Stimulated activated naive B cell treated with anti-CD40 and anti-IgM and Interleukin-4, amounts not matched to agents 10 μg/mL and 1 μg/mL and 100 μg/mL, for 72 hours (primary cell): ENCODE measurements at regions not wholly inside any gene's neighbourhood (a gene's known extent, or its start where the extent isn't known, plus 50 kb on each side); places are given as distances from the start of the nearest gene placed in this dataset.

ENCODE experiments used
- ATAC-seq, 2 donors: fragments of 150-1000 bp; cut with Tn5 transposase; replicated peaks; 2 replicates each; pipeline ENCODE4 v1.10.0; 2021; ENCODE audit warnings: moderate library complexity in 1 of 2
- DNase-seq: peaks from one replicate; pipeline ENCODE4 v3.0.0; 2021
- H3K27ac Mint-ChIP-seq: one replicate; pipeline ENCODE4 v1.8.0; 2022; ENCODE audit warnings: mild to moderate bottlenecking, mixed read lengths
- H3K27me3 Mint-ChIP-seq, 2 donors: one replicate each; pipeline ENCODE4 v1.8.0; 2022; ENCODE audit warnings: mixed read lengths in 2 of 2
- H3K36me3 Mint-ChIP-seq, 2 donors: one replicate each; pipeline ENCODE4 v1.8.0; 2022; ENCODE audit warnings: mixed read lengths in 2 of 2, mild to moderate bottlenecking in 1 of 2
- H3K4me1 Mint-ChIP-seq, 2 donors: one replicate each; pipeline ENCODE4 v1.8.0; 2022; ENCODE audit warnings: mixed read lengths in 2 of 2, mild to moderate bottlenecking in 1 of 2
- H3K4me3 Mint-ChIP-seq, 2 donors: one replicate each; pipeline ENCODE4 v1.8.0; 2022; ENCODE audit warnings: mild to moderate bottlenecking in 2 of 2, mixed read lengths in 2 of 2, moderate library complexity in 1 of 2
- H3K9me3 Mint-ChIP-seq, 2 donors: one replicate each; pipeline ENCODE4 v1.8.0; 2022; ENCODE audit warnings: mixed read lengths in 2 of 2, mild to moderate bottlenecking in 1 of 2

GRCh38 chr2:67234440-67234839, 162.7 kb upstream of the ETAA1 start:
- H3K36me3 Mint-ChIP-seq: no peaks in the 10 kb centered on the region
- H3K4me1 Mint-ChIP-seq: no peaks in the 10 kb centered on the region
- no peaks in the 10 kb centered on the region for H3K9me3 Mint-ChIP-seq
- DNase-seq (no peak), ATAC-seq (no peak)
- H3K4me3 Mint-ChIP-seq: no peak overlapping the region
- no peaks in the 10 kb centered on the region for H3K27me3 Mint-ChIP-seq
- H3K27ac Mint-ChIP-seq: no peak overlapping the region

- no peaks in the 10 kb centered on the region for H3K36me3 Mint-ChIP-seq
- no peak for DNase-seq
- H3K4me1 Mint-ChIP-seq: no peaks in the 10 kb centered on the region
- no peaks in the 10 kb centered on the region for H3K27me3 Mint-ChIP-seq
- no peak overlapping the region for H3K27ac Mint-ChIP-seq
- H3K9me3 Mint-ChIP-seq: no peaks in the 10 kb centered on the region
- no peak overlapping the region for H3K4me3 Mint-ChIP-seq
- no peak for ATAC-seq
Measured at GRCh38 chr2:67237288-67237687, 159.8 kb upstream of the ETAA1 start.

GRCh38 chr2:67240507-67240906, 156.6 kb upstream of the ETAA1 start:
- Mint-ChIP-seq H3K36me3 (no peaks in the 10 kb centered on the region), H3K27ac (no peak overlapping the region), H3K9me3 (no peaks in the 10 kb centered on the region), H3K27me3 (no peaks in the 10 kb centered on the region), H3K4me1 (no peaks in the 10 kb centered on the region), H3K4me3 (no peak overlapping the region)
- ATAC-seq (no peak), DNase-seq (no peak)

GRCh38 chr2:67241453-67241852, 155.7 kb upstream of the ETAA1 start:
- ATAC-seq (no peak), DNase-seq (no peak)
- H3K27me3 Mint-ChIP-seq: no peaks in the 10 kb centered on the region
- no peak overlapping the region for H3K4me3 Mint-ChIP-seq
- no peaks in the 10 kb centered on the region for H3K4me1 Mint-ChIP-seq
- H3K9me3 Mint-ChIP-seq: no peaks in the 10 kb centered on the region
- no peak overlapping the region for H3K27ac Mint-ChIP-seq
- H3K36me3 Mint-ChIP-seq: no peaks in the 10 kb centered on the region

GRCh38 chr2:67242456-67242855, 154.7 kb upstream of the ETAA1 start:
- Mint-ChIP-seq H3K4me1 (no peaks in the 10 kb centered on the region), H3K9me3 (no peaks in the 10 kb centered on the region), H3K4me3 (no peak overlapping the region), H3K27me3 (no peaks in the 10 kb centered on the region), H3K27ac (no peak overlapping the region), H3K36me3 (no peaks in the 10 kb centered on the region)
- ATAC-seq: no peak
- no peak for DNase-seq

GRCh38 chr2:67243919-67244318, 153.2 kb upstream of the ETAA1 start:
- H3K27ac Mint-ChIP-seq: no peak overlapping the region
- H3K36me3 Mint-ChIP-seq: no peaks in the 10 kb centered on the region
- no peaks in the 10 kb centered on the region for H3K27me3 Mint-ChIP-seq
- H3K4me1 Mint-ChIP-seq: no peaks in the 10 kb centered on the region
- H3K4me3 Mint-ChIP-seq: no peak overlapping the region
- H3K9me3 Mint-ChIP-seq: no peaks in the 10 kb centered on the region
- ATAC-seq (no peak), DNase-seq (no peak)

GRCh38 chr2:67246791-67247190, 150.3 kb upstream of the ETAA1 start:
- Mint-ChIP-seq H3K4me3 (no peak overlapping the region), H3K27me3 (no peaks in the 10 kb centered on the region), H3K9me3 (no peaks in the 10 kb centered on the region), H3K4me1 (no peaks in the 10 kb centered on the region), H3K27ac (no peak overlapping the region), H3K36me3 (no peaks in the 10 kb centered on the region)
- DNase-seq (no peak), ATAC-seq (no peak)

- Mint-ChIP-seq H3K27me3 (no peaks in the 10 kb centered on the region), H3K9me3 (peaks cover 0 to 2% of the 10 kb centered on the region in 2 donors)
Measured at GRCh38 chr2:67251741-67252140, 145.4 kb upstream of the ETAA1 start.

GRCh38 chr2:67255933-67256615, 141.1 kb upstream of the ETAA1 start:
- ATAC-seq (no peak), DNase-seq (no peak)
- Mint-ChIP-seq H3K27ac (no peak overlapping the region), H3K27me3 (no peaks in the 10 kb centered on the region), H3K4me3 (no peak overlapping the region), H3K9me3 (peaks cover 0 to 2% of the 10 kb centered on the region in 2 donors), H3K36me3 (no peaks in the 10 kb centered on the region), H3K4me1 (no peaks in the 10 kb centered on the region)

More at GRCh38 chr2:67251741-67252140, 145.4 kb upstream of the ETAA1 start:
- no peaks in the 10 kb centered on the region for H3K4me1 Mint-ChIP-seq
- no peaks in the 10 kb centered on the region for H3K36me3 Mint-ChIP-seq
- H3K4me3 Mint-ChIP-seq: no peak overlapping the region
- DNase-seq (no peak), ATAC-seq (no peak)
- H3K27ac Mint-ChIP-seq: no peak overlapping the region

- H3K27me3 Mint-ChIP-seq: no peaks in the 10 kb centered on the region
- no peaks in the 10 kb centered on the region for H3K4me1 Mint-ChIP-seq
- peaks cover 0 to 2% of the 10 kb centered on the region in 2 donors for H3K9me3 Mint-ChIP-seq
- DNase-seq: no peak
- H3K36me3 Mint-ChIP-seq: no peaks in the 10 kb centered on the region
- H3K4me3 Mint-ChIP-seq: no peak overlapping the region
- no peak for ATAC-seq
- H3K27ac Mint-ChIP-seq: no peak overlapping the region
Measured at GRCh38 chr2:67256892-67257291, 140.2 kb upstream of the ETAA1 start.

GRCh38 chr2:67258122-67258521, 139.0 kb upstream of the ETAA1 start:
- Mint-ChIP-seq H3K27ac (no peak overlapping the region), H3K36me3 (no peaks in the 10 kb centered on the region), H3K4me3 (no peak overlapping the region), H3K27me3 (no peaks in the 10 kb centered on the region), H3K9me3 (peaks cover 0 to 2% of the 10 kb centered on the region in 2 donors), H3K4me1 (no peaks in the 10 kb centered on the region)
- DNase-seq (no peak), ATAC-seq (no peak)

- no peak overlapping the region for H3K27ac Mint-ChIP-seq
- peaks cover 0 to 2% of the 10 kb centered on the region in 2 donors for H3K9me3 Mint-ChIP-seq
- no peaks in the 10 kb centered on the region for H3K4me1 Mint-ChIP-seq
- H3K36me3 Mint-ChIP-seq: no peaks in the 10 kb centered on the region
- ATAC-seq (no peak), DNase-seq (no peak)
- H3K27me3 Mint-ChIP-seq: no peaks in the 10 kb centered on the region
- H3K4me3 Mint-ChIP-seq: no peak overlapping the region
Measured at GRCh38 chr2:67258831-67259230, 138.3 kb upstream of the ETAA1 start.

GRCh38 chr2:67259556-67260342, 137.4 kb upstream of the ETAA1 start:
- no peaks in the 10 kb centered on the region for H3K36me3 Mint-ChIP-seq
- H3K4me1 Mint-ChIP-seq: no peaks in the 10 kb centered on the region
- no peak overlapping the region for H3K27ac Mint-ChIP-seq
- H3K27me3 Mint-ChIP-seq: no peaks in the 10 kb centered on the region
- H3K9me3 Mint-ChIP-seq: no peaks in the 10 kb centered on the region
- DNase-seq (no peak), ATAC-seq (no peak)
- no peak overlapping the region for H3K4me3 Mint-ChIP-seq

GRCh38 chr2:67260343-67261277, 136.5 kb upstream of the ETAA1 start:
- H3K36me3 Mint-ChIP-seq: no peaks in the 10 kb centered on the region
- no peaks in the 10 kb centered on the region for H3K9me3 Mint-ChIP-seq
- H3K4me1 Mint-ChIP-seq: no peaks in the 10 kb centered on the region
- no peak for DNase-seq
- ATAC-seq: no peak
- peaks cover 0 to 4% of the 10 kb centered on the region in 2 donors for H3K27me3 Mint-ChIP-seq
- H3K27ac Mint-ChIP-seq: no peak overlapping the region
- H3K4me3 Mint-ChIP-seq: no peak overlapping the region
